Vagina (tissue), 2 donors: ENCODE measurements at regions not wholly inside any gene's neighbourhood (a gene's known extent, or its start where the extent isn't known, plus 50 kb on each side); places are given as distances from the start of the nearest gene placed in this dataset.

Experiments used
- DNase-seq, 2 donors: peaks; one replicate each; pipeline ENCODE4 v3.0.0-alpha.2; 2017; ENCODE audit errors: extremely low spot score in 2 of 2
- H3K27ac ChIP-seq: fragments of 200-600 bp; sonication (generic); one replicate; pipeline ENCODE4 v1.5.1; 2019
- H3K27me3 ChIP-seq: fragments of 200-600 bp; sonication (generic); one replicate; pipeline ENCODE4 v1.5.1; 2019
- H3K36me3 ChIP-seq, 2 donors: fragments of 200-600 bp; sonication (generic); one replicate each; pipeline ENCODE4 v1.5.1; 2017 to 2019
- H3K4me1 ChIP-seq: fragments of 200-600 bp; sonication (generic); one replicate; pipeline ENCODE4 v1.5.1; 2019
- H3K4me3 ChIP-seq, 2 donors: fragments of 200-600 bp; sonication (generic); 1 replicate in 1 of 2; 2 replicates in 1 of 2; pipeline ENCODE4 v1.5.1; 2016 to 2019
- H3K9me3 ChIP-seq: fragments of 200-600 bp; sonication (generic); one replicate; pipeline ENCODE4 v1.5.1; 2019
- POLR2A ChIP-seq, 2 donors: fragments of 450-650 bp; IDR thresholded peaks; one replicate each; pipeline ENCODE4 v1.6.1; 2017; ENCODE audit warnings: antibody characterized with exemption in 2 of 2, mild to moderate bottlenecking in 2 of 2, moderate library complexity in 2 of 2
- POLR2AphosphoS5 ChIP-seq, 2 donors: sonication (generic); formaldehyde crosslinking; IDR thresholded peaks; one replicate each; pipeline ENCODE4 v1.9.0; 2017; ENCODE audit warnings: antibody characterized with exemption in 2 of 2, mild to moderate bottlenecking in 2 of 2, low read depth in 1 of 2; ENCODE audit not compliant: insufficient read depth in 1 of 2
- intact Hi-C: fragments of 100-400 bp; cut with DNase I; formaldehyde crosslinking; loops from one replicate; pipeline ENCODE4 v1.15.1; 2023
- TF ChIP-seq, protein P1 (sequence below), 3 experiments: fragments of 450-650 bp in 2 of 3; fragments of 200-600 bp in 1 of 3; sonication (generic) in 1 of 3; IDR thresholded peaks; one replicate each; pipeline ENCODE4 v1.5.1; 2017 to 2019; ENCODE audit warnings: antibody characterized with exemption in 3 of 3, mild to moderate bottlenecking in 2 of 3, moderate library complexity in 2 of 3

DNA sequence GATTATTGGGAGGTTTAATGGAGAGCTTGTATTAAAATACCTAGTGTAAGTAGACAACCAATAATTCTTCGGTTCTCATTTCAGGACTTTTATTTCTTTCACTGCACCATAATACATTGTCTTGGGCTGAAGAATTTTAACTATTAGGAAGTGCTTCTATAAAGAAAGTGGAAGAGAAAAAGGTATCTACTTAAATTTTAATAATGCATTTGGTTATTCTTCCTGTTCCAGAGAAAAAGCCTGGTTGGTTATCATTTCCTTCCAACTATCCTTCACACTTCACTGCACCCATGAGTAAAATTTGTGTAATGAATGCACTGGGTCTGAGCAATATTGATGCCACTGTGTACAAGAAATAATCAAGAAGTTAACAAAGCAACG lies 629.0 kb upstream of the DPP6 start:
- Histone ChIP-seq H3K9me3 (no peaks in the 10 kb centered on the region), H3K36me3 (no peaks in the 10 kb centered on the region), H3K4me3 (no peak overlapping the region), H3K27ac (no peak overlapping the region), H3K4me1 (no peaks in the 10 kb centered on the region), H3K27me3 (no peaks in the 10 kb centered on the region)
- DNase-seq: no peak
- TF ChIP-seq, protein P1, sequence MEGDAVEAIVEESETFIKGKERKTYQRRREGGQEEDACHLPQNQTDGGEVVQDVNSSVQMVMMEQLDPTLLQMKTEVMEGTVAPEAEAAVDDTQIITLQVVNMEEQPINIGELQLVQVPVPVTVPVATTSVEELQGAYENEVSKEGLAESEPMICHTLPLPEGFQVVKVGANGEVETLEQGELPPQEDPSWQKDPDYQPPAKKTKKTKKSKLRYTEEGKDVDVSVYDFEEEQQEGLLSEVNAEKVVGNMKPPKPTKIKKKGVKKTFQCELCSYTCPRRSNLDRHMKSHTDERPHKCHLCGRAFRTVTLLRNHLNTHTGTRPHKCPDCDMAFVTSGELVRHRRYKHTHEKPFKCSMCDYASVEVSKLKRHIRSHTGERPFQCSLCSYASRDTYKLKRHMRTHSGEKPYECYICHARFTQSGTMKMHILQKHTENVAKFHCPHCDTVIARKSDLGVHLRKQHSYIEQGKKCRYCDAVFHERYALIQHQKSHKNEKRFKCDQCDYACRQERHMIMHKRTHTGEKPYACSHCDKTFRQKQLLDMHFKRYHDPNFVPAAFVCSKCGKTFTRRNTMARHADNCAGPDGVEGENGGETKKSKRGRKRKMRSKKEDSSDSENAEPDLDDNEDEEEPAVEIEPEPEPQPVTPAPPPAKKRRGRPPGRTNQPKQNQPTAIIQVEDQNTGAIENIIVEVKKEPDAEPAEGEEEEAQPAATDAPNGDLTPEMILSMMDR (IDR thresholded peaks at IDR 0.05): no peak
- no peak for TF ChIP-seq POLR2A (IDR thresholded peaks at IDR 0.05)
- no peak for TF ChIP-seq POLR2AphosphoS5 (IDR thresholded peaks at IDR 0.05; ENCODE audit: insufficient read depth in 1 of 2, low read depth in 1 of 2)
- intact Hi-C loops: no loop called here

DNA sequence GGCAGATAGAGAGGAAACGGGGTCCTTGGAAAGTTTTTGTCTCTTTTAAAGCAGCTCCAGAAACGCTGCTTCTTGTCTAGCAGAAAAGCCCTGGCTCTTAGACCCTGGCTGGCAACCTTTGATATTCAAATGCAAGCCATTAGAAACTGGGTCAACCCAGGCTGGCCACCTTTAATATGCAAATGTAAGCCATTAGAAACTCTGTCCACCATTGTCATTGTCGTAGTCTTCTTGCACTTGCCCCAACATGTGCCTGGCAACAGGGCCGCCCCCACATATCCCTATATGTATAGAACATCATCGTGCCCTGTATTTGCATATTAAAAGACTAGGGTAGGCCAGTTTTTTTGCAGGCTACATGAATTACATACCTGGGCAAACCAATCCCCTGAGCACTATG lies 621.3 kb upstream of the DPP6 start:
- no peaks in the 10 kb centered on the region for H3K4me1 ChIP-seq
- no peak overlapping the region for H3K4me3 ChIP-seq
- TF ChIP-seq POLR2AphosphoS5 (IDR thresholded peaks at IDR 0.05; ENCODE audit: insufficient read depth in 1 of 2, low read depth in 1 of 2) (no peak), POLR2A (IDR thresholded peaks at IDR 0.05) (no peak)
- TF ChIP-seq, protein P1 (IDR thresholded peaks at IDR 0.05): no peak
- H3K27me3 ChIP-seq: no peaks in the 10 kb centered on the region
- no peaks in the 10 kb centered on the region for H3K36me3 ChIP-seq
- no peak overlapping the region for H3K27ac ChIP-seq
- H3K9me3 ChIP-seq: no peaks in the 10 kb centered on the region
- no peak for DNase-seq
- intact Hi-C loops: no loop called here

DNA sequence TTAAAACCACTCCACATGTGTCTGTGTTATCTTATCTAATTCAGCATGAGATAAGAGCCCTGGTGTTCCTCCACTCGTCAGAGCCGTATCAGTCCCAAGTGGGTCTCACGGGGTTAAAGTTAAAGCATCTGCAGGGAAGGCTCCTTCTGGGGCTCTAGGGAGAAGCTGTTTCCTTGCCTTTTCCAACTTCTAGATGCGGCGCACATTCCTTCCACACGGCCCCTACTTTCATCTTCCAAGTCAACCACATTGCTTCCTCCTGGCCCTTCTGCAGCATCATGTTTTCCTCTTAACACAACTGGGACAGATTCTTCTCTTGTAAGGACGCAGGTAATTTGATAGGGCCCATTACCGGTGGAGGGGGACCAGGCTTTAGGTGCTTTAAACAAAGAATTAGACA lies 620.1 kb upstream of the DPP6 start:
- intact Hi-C loops: no loop called here
- no peaks in the 10 kb centered on the region for H3K9me3 ChIP-seq
- TF ChIP-seq POLR2A (IDR thresholded peaks at IDR 0.05): no peak
- TF ChIP-seq, protein P1 (IDR thresholded peaks at IDR 0.05): no peak
- no peak for TF ChIP-seq POLR2AphosphoS5 (IDR thresholded peaks at IDR 0.05; ENCODE audit: insufficient read depth in 1 of 2, low read depth in 1 of 2)
- H3K36me3 ChIP-seq: no peaks in the 10 kb centered on the region
- DNase-seq: no peak
- no peaks in the 10 kb centered on the region for H3K27me3 ChIP-seq
- H3K4me1 ChIP-seq: no peaks in the 10 kb centered on the region
- H3K4me3 ChIP-seq: no peak overlapping the region
- no peak overlapping the region for H3K27ac ChIP-seq

DNA sequence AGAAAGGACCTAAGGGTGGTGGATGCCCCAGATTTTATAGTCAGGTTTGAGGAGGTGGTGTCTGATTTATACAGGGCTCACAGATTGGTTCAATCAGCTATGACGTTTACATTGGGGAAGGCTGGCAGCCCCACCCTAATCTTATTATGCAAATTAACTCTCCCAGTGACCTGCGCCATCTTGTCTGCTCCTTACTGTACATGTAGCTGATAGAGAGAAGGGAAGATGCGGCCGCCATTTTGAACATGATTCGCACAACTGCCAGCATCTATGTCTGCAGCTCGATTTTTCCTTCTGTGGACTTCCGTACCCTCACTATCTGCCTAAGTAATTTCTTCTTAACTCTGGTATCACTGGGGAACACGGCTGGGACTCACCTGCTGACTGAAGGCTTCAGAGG lies 619.0 kb upstream of the DPP6 start:
- Histone ChIP-seq H3K9me3 (no peaks in the 10 kb centered on the region), H3K27me3 (no peaks in the 10 kb centered on the region), H3K36me3 (no peaks in the 10 kb centered on the region), H3K4me1 (no peaks in the 10 kb centered on the region), H3K27ac (no peak overlapping the region), H3K4me3 (no peak overlapping the region)
- TF ChIP-seq, protein P1 (IDR thresholded peaks at IDR 0.05): no peak
- TF ChIP-seq POLR2AphosphoS5 (IDR thresholded peaks at IDR 0.05; ENCODE audit: insufficient read depth in 1 of 2, low read depth in 1 of 2): no peak
- no peak for TF ChIP-seq POLR2A (IDR thresholded peaks at IDR 0.05)
- DNase-seq: no peak
- intact Hi-C loops: no loop called here

DNA sequence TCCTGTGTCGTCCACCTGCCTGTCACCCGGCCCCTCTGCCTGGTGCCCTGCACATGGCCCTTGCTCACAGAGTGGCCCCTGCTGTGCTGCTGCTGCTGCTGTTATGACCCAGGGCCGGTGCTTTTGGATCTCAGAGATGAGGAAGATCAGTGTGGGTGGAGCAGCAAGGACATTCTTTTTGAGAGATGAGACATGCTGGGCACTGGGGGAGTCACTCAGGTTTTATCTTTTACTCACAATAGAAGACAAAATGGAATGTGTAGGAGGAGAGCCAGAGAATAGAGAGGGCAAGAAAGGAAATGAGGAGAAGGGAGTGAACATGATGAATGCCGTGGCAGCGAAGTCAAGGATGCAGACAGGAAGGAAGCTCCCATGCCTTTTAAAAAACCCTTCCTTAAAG lies 611.5 kb upstream of the DPP6 start:
- H3K4me3 ChIP-seq: no peak overlapping the region
- no peaks in the 10 kb centered on the region for H3K27me3 ChIP-seq
- no peaks in the 10 kb centered on the region for H3K36me3 ChIP-seq
- no peak for DNase-seq
- TF ChIP-seq POLR2AphosphoS5 (IDR thresholded peaks at IDR 0.05; ENCODE audit: insufficient read depth in 1 of 2, low read depth in 1 of 2): no peak
- TF ChIP-seq, protein P1 (IDR thresholded peaks at IDR 0.05): no peak
- no peak for TF ChIP-seq POLR2A (IDR thresholded peaks at IDR 0.05)
- H3K9me3 ChIP-seq: no peaks in the 10 kb centered on the region
- no peaks in the 10 kb centered on the region for H3K4me1 ChIP-seq
- H3K27ac ChIP-seq: no peak overlapping the region
- intact Hi-C loops: no loop called here
